ENCODE measurements at regions not wholly inside any gene's neighbourhood (a gene's known extent, or its start where the extent isn't known, plus 50 kb on each side); places are given as distances from the start of the nearest gene placed in this dataset.

DNA sequence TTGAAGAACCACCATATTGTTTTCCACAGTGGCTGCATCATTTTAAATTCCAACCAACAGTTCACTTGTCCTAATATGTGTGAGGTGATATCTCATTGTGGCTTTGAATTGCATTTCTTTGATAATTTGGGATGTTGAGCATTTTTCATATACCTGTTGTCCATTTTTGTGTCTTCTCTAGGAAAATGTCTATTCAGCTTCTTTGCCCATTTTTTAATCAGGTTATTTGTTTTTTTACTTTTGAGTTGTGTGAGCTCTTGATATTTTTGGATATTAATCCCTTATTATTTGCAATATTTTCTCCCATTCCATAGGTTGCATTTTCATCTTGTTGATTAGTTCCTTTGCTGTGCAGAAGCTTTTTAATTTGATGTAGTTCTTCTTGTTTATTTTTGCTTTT lies 95.1 kb upstream of the CCDC71L start:
- TF ChIP-seq, protein P1, sequence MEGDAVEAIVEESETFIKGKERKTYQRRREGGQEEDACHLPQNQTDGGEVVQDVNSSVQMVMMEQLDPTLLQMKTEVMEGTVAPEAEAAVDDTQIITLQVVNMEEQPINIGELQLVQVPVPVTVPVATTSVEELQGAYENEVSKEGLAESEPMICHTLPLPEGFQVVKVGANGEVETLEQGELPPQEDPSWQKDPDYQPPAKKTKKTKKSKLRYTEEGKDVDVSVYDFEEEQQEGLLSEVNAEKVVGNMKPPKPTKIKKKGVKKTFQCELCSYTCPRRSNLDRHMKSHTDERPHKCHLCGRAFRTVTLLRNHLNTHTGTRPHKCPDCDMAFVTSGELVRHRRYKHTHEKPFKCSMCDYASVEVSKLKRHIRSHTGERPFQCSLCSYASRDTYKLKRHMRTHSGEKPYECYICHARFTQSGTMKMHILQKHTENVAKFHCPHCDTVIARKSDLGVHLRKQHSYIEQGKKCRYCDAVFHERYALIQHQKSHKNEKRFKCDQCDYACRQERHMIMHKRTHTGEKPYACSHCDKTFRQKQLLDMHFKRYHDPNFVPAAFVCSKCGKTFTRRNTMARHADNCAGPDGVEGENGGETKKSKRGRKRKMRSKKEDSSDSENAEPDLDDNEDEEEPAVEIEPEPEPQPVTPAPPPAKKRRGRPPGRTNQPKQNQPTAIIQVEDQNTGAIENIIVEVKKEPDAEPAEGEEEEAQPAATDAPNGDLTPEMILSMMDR (IDR thresholded peaks at IDR 0.05; ENCODE audit: low read depth, low read length), result no peak
- no peak for TF ChIP-seq EZH2phosphoT487 (IDR thresholded peaks at IDR 0.05; ENCODE audit: low read depth)
